ENCODE measurements at regions not wholly inside any gene's neighbourhood (a gene's known extent, or its start where the extent isn't known, plus 50 kb on each side); places are given as distances from the start of the nearest gene placed in this dataset.

DNA sequence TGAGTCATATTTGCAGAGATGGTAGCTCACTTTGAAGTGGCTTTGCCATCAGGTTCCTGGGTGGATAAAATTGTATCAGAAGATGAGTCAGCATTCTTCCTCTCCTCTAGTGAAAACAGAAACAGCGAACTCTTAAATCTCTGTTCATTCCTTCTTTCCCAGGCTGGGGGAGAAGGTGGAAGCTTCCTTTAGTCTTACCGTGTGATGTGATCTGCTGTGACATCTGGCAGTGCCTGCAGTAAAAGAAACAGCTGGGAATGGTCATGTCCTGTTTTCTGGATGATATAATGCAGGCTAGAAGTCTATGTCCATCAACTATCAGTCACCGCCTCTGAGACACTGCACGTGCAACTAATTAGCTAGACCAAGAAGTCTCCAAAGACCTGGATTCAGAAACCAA lies 171.6 kb downstream of the VAPA start:
- TF ChIP-seq CEBPB (IDR thresholded peaks at IDR 0.05) (no peak), TCF12 (IDR thresholded peaks at IDR 0.05; ENCODE audit: low read depth) (no peak), ZBTB7A (IDR thresholded peaks at IDR 0.05; ENCODE audit: low read depth) (no peak), CREB1 (IDR thresholded peaks at IDR 0.05; ENCODE audit: low read depth) (no peak), TEAD4 (IDR thresholded peaks at IDR 0.05) (no peak), EP300 (IDR thresholded peaks at IDR 0.05; ENCODE audit: borderline replicate concordance) (no peak), YY1 (IDR thresholded peaks at IDR 0.05; ENCODE audit: low read depth) (no peak), NFIC (IDR thresholded peaks at IDR 0.05) (no peak), RAD21 (IDR thresholded peaks at IDR 0.05; ENCODE audit: low read depth) (no peak)
- TF ChIP-seq, protein P1, sequence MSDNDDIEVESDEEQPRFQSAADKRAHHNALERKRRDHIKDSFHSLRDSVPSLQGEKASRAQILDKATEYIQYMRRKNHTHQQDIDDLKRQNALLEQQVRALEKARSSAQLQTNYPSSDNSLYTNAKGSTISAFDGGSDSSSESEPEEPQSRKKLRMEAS (IDR thresholded peaks at IDR 0.05): no peak
- TF ChIP-seq, protein P2, sequence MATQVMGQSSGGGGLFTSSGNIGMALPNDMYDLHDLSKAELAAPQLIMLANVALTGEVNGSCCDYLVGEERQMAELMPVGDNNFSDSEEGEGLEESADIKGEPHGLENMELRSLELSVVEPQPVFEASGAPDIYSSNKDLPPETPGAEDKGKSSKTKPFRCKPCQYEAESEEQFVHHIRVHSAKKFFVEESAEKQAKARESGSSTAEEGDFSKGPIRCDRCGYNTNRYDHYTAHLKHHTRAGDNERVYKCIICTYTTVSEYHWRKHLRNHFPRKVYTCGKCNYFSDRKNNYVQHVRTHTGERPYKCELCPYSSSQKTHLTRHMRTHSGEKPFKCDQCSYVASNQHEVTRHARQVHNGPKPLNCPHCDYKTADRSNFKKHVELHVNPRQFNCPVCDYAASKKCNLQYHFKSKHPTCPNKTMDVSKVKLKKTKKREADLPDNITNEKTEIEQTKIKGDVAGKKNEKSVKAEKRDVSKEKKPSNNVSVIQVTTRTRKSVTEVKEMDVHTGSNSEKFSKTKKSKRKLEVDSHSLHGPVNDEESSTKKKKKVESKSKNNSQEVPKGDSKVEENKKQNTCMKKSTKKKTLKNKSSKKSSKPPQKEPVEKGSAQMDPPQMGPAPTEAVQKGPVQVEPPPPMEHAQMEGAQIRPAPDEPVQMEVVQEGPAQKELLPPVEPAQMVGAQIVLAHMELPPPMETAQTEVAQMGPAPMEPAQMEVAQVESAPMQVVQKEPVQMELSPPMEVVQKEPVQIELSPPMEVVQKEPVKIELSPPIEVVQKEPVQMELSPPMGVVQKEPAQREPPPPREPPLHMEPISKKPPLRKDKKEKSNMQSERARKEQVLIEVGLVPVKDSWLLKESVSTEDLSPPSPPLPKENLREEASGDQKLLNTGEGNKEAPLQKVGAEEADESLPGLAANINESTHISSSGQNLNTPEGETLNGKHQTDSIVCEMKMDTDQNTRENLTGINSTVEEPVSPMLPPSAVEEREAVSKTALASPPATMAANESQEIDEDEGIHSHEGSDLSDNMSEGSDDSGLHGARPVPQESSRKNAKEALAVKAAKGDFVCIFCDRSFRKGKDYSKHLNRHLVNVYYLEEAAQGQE (IDR thresholded peaks at IDR 0.05; ENCODE audit: low read depth): no peak

All from Ishikawa (cell line).